ENCODE measurements at regions not wholly inside any gene's neighbourhood (a gene's known extent, or its start where the extent isn't known, plus 50 kb on each side); places are given as distances from the start of the nearest gene placed in this dataset.

GRCh38 chr1:54464477-54465146, 58.4 kb upstream of the SSBP3 start:
- H3K27ac ChIP-seq, result no peak overlapping the region
- intact Hi-C loops (cut with DNase I), result no loop called here
- no peak for TF ChIP-seq POLR2A (IDR thresholded peaks at IDR 0.05)
- TF ChIP-seq CTCF (IDR thresholded peaks at IDR 0.05), result no peak
- peaks cover 0 to 25% (median 15%) of the 10 kb centered on the region in 3 donors for H3K4me1 ChIP-seq
- no peaks in the 10 kb centered on the region for H3K36me3 ChIP-seq
- peaks cover 0 to 1% (median 0%) of the 10 kb centered on the region in 4 donors for H3K27me3 ChIP-seq
- no peak for DNase-seq
- H3K4me3 ChIP-seq, result no peak overlapping the region
- WGBS, 2 donors, result 74 to 100% methylated on average over 2 to 6 of the region's 9 CpGs
- no peaks in the 10 kb centered on the region for H3K9me3 ChIP-seq

- H3K9me3 ChIP-seq, result no peaks in the 10 kb centered on the region
- peaks cover 0 to 3% (median 0%) of the 10 kb centered on the region in 4 donors for H3K27me3 ChIP-seq
- intact Hi-C loops (cut with DNase I), result no loop called here
- 53 to 80% methylated on average over 3 of the region's 7 CpGs for WGBS, 2 donors
- no peak overlapping the region for H3K4me3 ChIP-seq
- H3K27ac ChIP-seq, result no peak overlapping the region
- DNase-seq, result no peak
- TF ChIP-seq POLR2A (IDR thresholded peaks at IDR 0.05), result no peak
- TF ChIP-seq CTCF (IDR thresholded peaks at IDR 0.05), result no peak
- H3K4me1 ChIP-seq, result peaks cover 0 to 25% (median 15%) of the 10 kb centered on the region in 3 donors
- H3K36me3 ChIP-seq, result no peaks in the 10 kb centered on the region
These were observed 57.9 kb upstream of the SSBP3 start for GRCh38 chr1:54464031-54464476.

GRCh38 chr1:54463259-54464030, 57.3 kb upstream of the SSBP3 start:
- Histone ChIP-seq H3K9me3 (no peaks in the 10 kb centered on the region), H3K36me3 (no peaks in the 10 kb centered on the region), H3K27ac (no peak overlapping the region), H3K4me3 (no peak overlapping the region), H3K4me1 (peaks cover 0 to 25% (median 15%) of the 10 kb centered on the region in 3 donors), H3K27me3 (peaks cover 0 to 3% (median 0%) of the 10 kb centered on the region in 4 donors)
- intact Hi-C loops (cut with DNase I), result no loop called here
- 68% methylated on average over 7 to 9 of the region's 10 CpGs for WGBS, 2 donors
- DNase-seq, result no peak
- TF ChIP-seq POLR2A (IDR thresholded peaks at IDR 0.05) (no peak), CTCF (IDR thresholded peaks at IDR 0.05) (no peak)

GRCh38 chr1:54462597-54463258, 56.5 kb upstream of the SSBP3 start:
- DNase-seq, result no peak
- 79 to 81% methylated on average over 10 to 12 of the region's 13 CpGs for WGBS, 2 donors
- intact Hi-C loops (cut with DNase I), result no loop called here
- H3K9me3 ChIP-seq, result no peaks in the 10 kb centered on the region
- H3K27ac ChIP-seq, result no peak overlapping the region
- H3K36me3 ChIP-seq, result no peaks in the 10 kb centered on the region
- H3K27me3 ChIP-seq, result peaks cover 0 to 3% (median 0%) of the 10 kb centered on the region in 4 donors
- no peak overlapping the region for H3K4me3 ChIP-seq
- H3K4me1 ChIP-seq, result peaks cover 0 to 25% (median 15%) of the 10 kb centered on the region in 3 donors
- TF ChIP-seq CTCF (IDR thresholded peaks at IDR 0.05), result no peak
- no peak for TF ChIP-seq POLR2A (IDR thresholded peaks at IDR 0.05)

Measured in esophagus squamous epithelium (tissue), 5 donors.